CD14-positive monocyte (primary cell): ENCODE measurements at regions not wholly inside any gene's neighbourhood (a gene's known extent, or its start where the extent isn't known, plus 50 kb on each side); places are given as distances from the start of the nearest gene placed in this dataset.

Experiments
- DNase-seq, 3 donors: peaks; one replicate each; pipeline ENCODE4 v3.0.0-alpha.2; 2011 to 2022
- H2AFZ ChIP-seq: 2 replicates; pipeline ENCODE4 v1.6.0; 2012; ENCODE audit warnings: mild to moderate bottlenecking, low read depth, low read length, inconsistent platforms; ENCODE audit not compliant: insufficient read depth, poor library complexity, severe bottlenecking
- H3K27ac ChIP-seq, 2 donors: 1 replicate in 1 of 2; 2 replicates in 1 of 2; pipeline ENCODE4 v1.5.1; 2012 to 2013; ENCODE audit warnings: low read length in 2 of 2, control low read depth in 1 of 2, inconsistent platforms in 1 of 2, low read depth in 1 of 2, mild to moderate bottlenecking in 1 of 2
- H3K27me3 ChIP-seq, 2 donors: one replicate each; pipeline versions ENCODE4 v1.6.0 to v1.6.1; 2011 to 2013; ENCODE audit warnings: low read length in 2 of 2; ENCODE audit not compliant: control insufficient read depth in 2 of 2, insufficient read depth in 2 of 2
- H3K36me3 ChIP-seq, 2 donors: replicated peaks in 1 of 2; 1 replicate in 1 of 2; 2 replicates in 1 of 2; pipeline versions ENCODE4 v1.5.1 to v1.6.1; 2012 to 2013; ENCODE audit warnings: low read length in 2 of 2, control low read depth in 1 of 2, inconsistent platforms in 1 of 2, mild to moderate bottlenecking in 1 of 2; ENCODE audit not compliant: insufficient read depth in 2 of 2, control insufficient read depth in 1 of 2
- H3K4me1 ChIP-seq, 2 donors: 1 replicate in 1 of 2; 2 replicates in 1 of 2; pipeline versions ENCODE4 v1.5.1 to v1.6.1; 2012 to 2013; ENCODE audit warnings: low read length in 2 of 2, control low read depth in 1 of 2, inconsistent platforms in 1 of 2, mild to moderate bottlenecking in 1 of 2, moderate library complexity in 1 of 2; ENCODE audit not compliant: insufficient read depth in 2 of 2, control insufficient read depth in 1 of 2
- H3K4me2 ChIP-seq: replicated peaks from 2 replicates; pipeline ENCODE3; 2012; ENCODE audit warnings: low read length, moderate library complexity, mild to moderate bottlenecking; ENCODE audit not compliant: poor library complexity, severe bottlenecking; ENCODE audit errors: extremely low read depth
- H3K4me3 ChIP-seq, 3 experiments: fragments of 200-600 bp in 1 of 3; sonication (generic) in 1 of 3; replicated peaks in 1 of 3; 1 replicate in 2 of 3; 2 replicates in 1 of 3; pipeline ENCODE4 v1.5.1; 2011 to 2013; ENCODE audit warnings: low read length in 3 of 3, mild to moderate bottlenecking in 3 of 3, control low read depth in 2 of 3, low read depth in 2 of 3, inconsistent platforms in 1 of 3, moderate library complexity in 1 of 3
- H3K79me2 ChIP-seq: 2 replicates; pipeline ENCODE4 v1.6.0; 2012; ENCODE audit warnings: mild to moderate bottlenecking, control low read depth, inconsistent platforms, low read length, moderate library complexity; ENCODE audit not compliant: insufficient read depth
- H3K9ac ChIP-seq: 2 replicates; pipeline ENCODE4 v1.6.0; 2017; ENCODE audit warnings: low read length, mild to moderate bottlenecking; ENCODE audit not compliant: insufficient read depth, poor library complexity, severe bottlenecking
- H3K9me3 ChIP-seq, 2 donors: replicated peaks in 1 of 2; 1 replicate in 1 of 2; 2 replicates in 1 of 2; pipeline versions ENCODE4 v1.5.1 to v1.6.1; 2012 to 2013; ENCODE audit warnings: low read length in 2 of 2, control low read depth in 1 of 2; ENCODE audit not compliant: control insufficient read depth in 1 of 2, insufficient read depth in 1 of 2
- H4K20me1 ChIP-seq: 2 replicates; pipeline ENCODE4 v1.6.0; 2012; ENCODE audit warnings: mild to moderate bottlenecking, low read length, control low read depth, moderate library complexity; ENCODE audit not compliant: insufficient read depth
- H3K27ac Mint-ChIP-seq, 7 donors: one replicate each; pipeline ENCODE4 v1.8.0; 2020; ENCODE audit warnings: mild to moderate bottlenecking in 7 of 7, mixed read lengths in 7 of 7, moderate library complexity in 6 of 7, inconsistent platforms in 2 of 7
- H3K27me3 Mint-ChIP-seq, 3 donors: one replicate each; pipeline ENCODE4 v1.8.0; 2021 to 2022; ENCODE audit warnings: low read depth in 3 of 3, mild to moderate bottlenecking in 3 of 3, mixed read lengths in 3 of 3, moderate library complexity in 3 of 3, inconsistent platforms in 1 of 3
- H3K36me3 Mint-ChIP-seq, 2 donors: one replicate each; pipeline ENCODE4 v1.8.0; 2020; ENCODE audit warnings: mixed read lengths in 2 of 2, inconsistent platforms in 1 of 2, mild to moderate bottlenecking in 1 of 2
- H3K4me1 Mint-ChIP-seq: one replicate; pipeline ENCODE4 v1.8.0; 2020; ENCODE audit warnings: mild to moderate bottlenecking, mixed read lengths
- H3K4me3 Mint-ChIP-seq, 2 donors: one replicate each; pipeline ENCODE4 v1.8.0; 2020; ENCODE audit warnings: mild to moderate bottlenecking in 2 of 2, mixed read lengths in 2 of 2, moderate library complexity in 1 of 2
- H3K9me3 Mint-ChIP-seq, 7 donors: one replicate each; pipeline ENCODE4 v1.8.0; 2020 to 2022; ENCODE audit warnings: mixed read lengths in 7 of 7, mild to moderate bottlenecking in 6 of 7, moderate library complexity in 6 of 7, inconsistent platforms in 2 of 7
- CTCF ChIP-seq: fragments of 200-600 bp; IDR thresholded peaks from one replicate; pipeline ENCODE4 v1.8.0; 2022; ENCODE audit warnings: antibody characterized with exemption, mild to moderate bottlenecking
- WGBS: methylation state at CpG from one replicate; pipeline ENCODE4 v1.1.5; 2013; ENCODE audit warnings: missing lambda C conversion rate; ENCODE audit not compliant: insufficient coverage; 5-methylcytosine and 5-hydroxymethylcytosine counted together
- intact Hi-C, 2 donors: fragments of 100-400 bp; cut with micrococcal nuclease; formaldehyde crosslinking; loops; one replicate each; pipeline versions ENCODE4 v1.15.0 to v1.15.1; 2023

- Histone ChIP-seq H3K79me2 (no peaks in the 10 kb centered on the region), H3K4me3 (no peak overlapping the region), H3K4me1 (no peaks in the 10 kb centered on the region), H4K20me1 (no peaks in the 10 kb centered on the region), H2AFZ (no peak overlapping the region), H3K36me3 (no peaks in the 10 kb centered on the region), H3K9ac (no peak overlapping the region), H3K27me3 (no peaks in the 10 kb centered on the region), H3K27ac (no peak overlapping the region), H3K9me3 (peaks cover 0 to 2% of the 10 kb centered on the region in 2 donors), H3K4me2 (no peak overlapping the region)
- no peaks in the 10 kb centered on the region for H3K36me3 Mint-ChIP-seq
- no peak for TF ChIP-seq CTCF
- no peaks in the 10 kb centered on the region for H3K4me1 Mint-ChIP-seq
- H3K27ac Mint-ChIP-seq: no peak overlapping the region
- peaks cover 0 to 8% (median 1%) of the 10 kb centered on the region in 7 donors for H3K9me3 Mint-ChIP-seq
- intact Hi-C loops: no loop called here
- WGBS: 73% methylated on average over 2 of the region's 3 CpGs
- no peak for DNase-seq
- no peak overlapping the region for H3K4me3 Mint-ChIP-seq
- peaks cover 0 to 1% (median 0%) of the 10 kb centered on the region in 3 donors for H3K27me3 Mint-ChIP-seq
Measured at GRCh38 chr4:59869056-59869455, 1331.1 kb upstream of the ADGRL3 start.

- Histone ChIP-seq H4K20me1 (no peaks in the 10 kb centered on the region), H3K27me3 (no peaks in the 10 kb centered on the region), H3K4me2 (no peak overlapping the region), H3K27ac (no peak overlapping the region), H3K4me1 (no peaks in the 10 kb centered on the region), H3K9me3 (no peaks in the 10 kb centered on the region), H2AFZ (no peak overlapping the region), H3K36me3 (no peaks in the 10 kb centered on the region), H3K4me3 (no peak overlapping the region), H3K9ac (no peak overlapping the region), H3K79me2 (no peaks in the 10 kb centered on the region)
- H3K27ac Mint-ChIP-seq: no peak overlapping the region
- WGBS: no CpG with 5 or more reads among the region's 3 CpGs
- peaks cover 0 to 8% (median 1%) of the 10 kb centered on the region in 7 donors for H3K9me3 Mint-ChIP-seq
- H3K36me3 Mint-ChIP-seq: no peaks in the 10 kb centered on the region
- H3K4me1 Mint-ChIP-seq: no peaks in the 10 kb centered on the region
- TF ChIP-seq CTCF: no peak
- intact Hi-C loops: no loop called here
- H3K4me3 Mint-ChIP-seq: no peak overlapping the region
- DNase-seq: no peak
- peaks cover 0 to 1% (median 0%) of the 10 kb centered on the region in 3 donors for H3K27me3 Mint-ChIP-seq
Measured at GRCh38 chr4:59869559-59869958, 1330.6 kb upstream of the ADGRL3 start.
